K562 (cell line): ENCODE measurements at regions not wholly inside any gene's neighbourhood (a gene's known extent, or its start where the extent isn't known, plus 50 kb on each side); places are given as distances from the start of the nearest gene placed in this dataset.

Source experiments
- NBN ChIP-seq: fragments of 450-650 bp; IDR thresholded peaks from 2 replicates; pipeline ENCODE4 v1.6.1; 2016; ENCODE audit warnings: low read depth, mild to moderate bottlenecking
- RBM39 ChIP-seq: fragments of 200-400 bp; formaldehyde crosslinking; optimal IDR thresholded peaks from 2 replicates; pipeline ENCODE3; 2018; ENCODE audit warnings: low read depth, low read length
- TAF1 ChIP-seq: IDR thresholded peaks from 2 replicates; pipeline ENCODE4 v1.6.1; 2011; ENCODE audit warnings: mild to moderate bottlenecking, low read length, moderate library complexity; ENCODE audit not compliant: insufficient read depth, control insufficient read depth, severe bottlenecking; ENCODE audit errors: extremely low read depth

- TF ChIP-seq NBN (no peak), TAF1 (no peak), RBM39 (no peak)
Observed at GRCh38 chr7:46414946-46415345, 493.9 kb upstream of the IGFBP3 start.
